CD14-positive monocyte (primary cell): ENCODE measurements at regions not wholly inside any gene's neighbourhood (a gene's known extent, or its start where the extent isn't known, plus 50 kb on each side); places are given as distances from the start of the nearest gene placed in this dataset.

Source experiments
- DNase-seq, 3 donors: peaks; one replicate each; pipeline ENCODE4 v3.0.0-alpha.2; 2011 to 2022
- H2AFZ ChIP-seq: 2 replicates; pipeline ENCODE4 v1.6.0; 2012; ENCODE audit warnings: mild to moderate bottlenecking, low read depth, low read length, inconsistent platforms; ENCODE audit not compliant: insufficient read depth, poor library complexity, severe bottlenecking
- H3K27ac ChIP-seq, 2 donors: 1 replicate in 1 of 2; 2 replicates in 1 of 2; pipeline ENCODE4 v1.5.1; 2012 to 2013; ENCODE audit warnings: low read length in 2 of 2, control low read depth in 1 of 2, inconsistent platforms in 1 of 2, low read depth in 1 of 2, mild to moderate bottlenecking in 1 of 2
- H3K27me3 ChIP-seq, 2 donors: one replicate each; pipeline versions ENCODE4 v1.6.0 to v1.6.1; 2011 to 2013; ENCODE audit warnings: low read length in 2 of 2; ENCODE audit not compliant: control insufficient read depth in 2 of 2, insufficient read depth in 2 of 2
- H3K36me3 ChIP-seq, 2 donors: replicated peaks in 1 of 2; 1 replicate in 1 of 2; 2 replicates in 1 of 2; pipeline versions ENCODE4 v1.5.1 to v1.6.1; 2012 to 2013; ENCODE audit warnings: low read length in 2 of 2, control low read depth in 1 of 2, inconsistent platforms in 1 of 2, mild to moderate bottlenecking in 1 of 2; ENCODE audit not compliant: insufficient read depth in 2 of 2, control insufficient read depth in 1 of 2
- H3K4me1 ChIP-seq, 2 donors: 1 replicate in 1 of 2; 2 replicates in 1 of 2; pipeline versions ENCODE4 v1.5.1 to v1.6.1; 2012 to 2013; ENCODE audit warnings: low read length in 2 of 2, control low read depth in 1 of 2, inconsistent platforms in 1 of 2, mild to moderate bottlenecking in 1 of 2, moderate library complexity in 1 of 2; ENCODE audit not compliant: insufficient read depth in 2 of 2, control insufficient read depth in 1 of 2
- H3K4me2 ChIP-seq: replicated peaks from 2 replicates; pipeline ENCODE3; 2012; ENCODE audit warnings: low read length, moderate library complexity, mild to moderate bottlenecking; ENCODE audit not compliant: poor library complexity, severe bottlenecking; ENCODE audit errors: extremely low read depth
- H3K4me3 ChIP-seq, 3 experiments: fragments of 200-600 bp in 1 of 3; sonication (generic) in 1 of 3; replicated peaks in 1 of 3; 1 replicate in 2 of 3; 2 replicates in 1 of 3; pipeline ENCODE4 v1.5.1; 2011 to 2013; ENCODE audit warnings: low read length in 3 of 3, mild to moderate bottlenecking in 3 of 3, control low read depth in 2 of 3, low read depth in 2 of 3, inconsistent platforms in 1 of 3, moderate library complexity in 1 of 3
- H3K79me2 ChIP-seq: 2 replicates; pipeline ENCODE4 v1.6.0; 2012; ENCODE audit warnings: mild to moderate bottlenecking, control low read depth, inconsistent platforms, low read length, moderate library complexity; ENCODE audit not compliant: insufficient read depth
- H3K9ac ChIP-seq: 2 replicates; pipeline ENCODE4 v1.6.0; 2017; ENCODE audit warnings: low read length, mild to moderate bottlenecking; ENCODE audit not compliant: insufficient read depth, poor library complexity, severe bottlenecking
- H3K9me3 ChIP-seq, 2 donors: replicated peaks in 1 of 2; 1 replicate in 1 of 2; 2 replicates in 1 of 2; pipeline versions ENCODE4 v1.5.1 to v1.6.1; 2012 to 2013; ENCODE audit warnings: low read length in 2 of 2, control low read depth in 1 of 2; ENCODE audit not compliant: control insufficient read depth in 1 of 2, insufficient read depth in 1 of 2
- H4K20me1 ChIP-seq: 2 replicates; pipeline ENCODE4 v1.6.0; 2012; ENCODE audit warnings: mild to moderate bottlenecking, low read length, control low read depth, moderate library complexity; ENCODE audit not compliant: insufficient read depth
- H3K27ac Mint-ChIP-seq, 7 donors: one replicate each; pipeline ENCODE4 v1.8.0; 2020; ENCODE audit warnings: mild to moderate bottlenecking in 7 of 7, mixed read lengths in 7 of 7, moderate library complexity in 6 of 7, inconsistent platforms in 2 of 7
- H3K27me3 Mint-ChIP-seq, 3 donors: one replicate each; pipeline ENCODE4 v1.8.0; 2021 to 2022; ENCODE audit warnings: low read depth in 3 of 3, mild to moderate bottlenecking in 3 of 3, mixed read lengths in 3 of 3, moderate library complexity in 3 of 3, inconsistent platforms in 1 of 3
- H3K36me3 Mint-ChIP-seq, 2 donors: one replicate each; pipeline ENCODE4 v1.8.0; 2020; ENCODE audit warnings: mixed read lengths in 2 of 2, inconsistent platforms in 1 of 2, mild to moderate bottlenecking in 1 of 2
- H3K4me1 Mint-ChIP-seq: one replicate; pipeline ENCODE4 v1.8.0; 2020; ENCODE audit warnings: mild to moderate bottlenecking, mixed read lengths
- H3K4me3 Mint-ChIP-seq, 2 donors: one replicate each; pipeline ENCODE4 v1.8.0; 2020; ENCODE audit warnings: mild to moderate bottlenecking in 2 of 2, mixed read lengths in 2 of 2, moderate library complexity in 1 of 2
- H3K9me3 Mint-ChIP-seq, 7 donors: one replicate each; pipeline ENCODE4 v1.8.0; 2020 to 2022; ENCODE audit warnings: mixed read lengths in 7 of 7, mild to moderate bottlenecking in 6 of 7, moderate library complexity in 6 of 7, inconsistent platforms in 2 of 7
- WGBS: methylation state at CpG from one replicate; pipeline ENCODE4 v1.1.5; 2013; ENCODE audit warnings: missing lambda C conversion rate; ENCODE audit not compliant: insufficient coverage; 5-methylcytosine and 5-hydroxymethylcytosine counted together
- intact Hi-C, 2 donors: fragments of 100-400 bp; cut with micrococcal nuclease; formaldehyde crosslinking; loops; one replicate each; pipeline versions ENCODE4 v1.15.0 to v1.15.1; 2023
- TF ChIP-seq, protein P1 (sequence below): fragments of 200-600 bp; IDR thresholded peaks from one replicate; pipeline ENCODE4 v1.8.0; 2022; ENCODE audit warnings: antibody characterized with exemption, mild to moderate bottlenecking

GRCh38 chr9:12094046-12094445 is 599.1 kb upstream of the TYRP1 start:
- Histone ChIP-seq H3K4me2 (no peak overlapping the region), H4K20me1 (no peaks in the 10 kb centered on the region), H2AFZ (no peak overlapping the region), H3K79me2 (no peaks in the 10 kb centered on the region), H3K27ac (no peak overlapping the region), H3K36me3 (no peaks in the 10 kb centered on the region), H3K4me3 (no peak overlapping the region), H3K9ac (no peak overlapping the region), H3K27me3 (no peaks in the 10 kb centered on the region), H3K9me3 (peaks cover 15 to 25% of the 10 kb centered on the region in 2 donors), H3K4me1 (no peaks in the 10 kb centered on the region)
- Mint-ChIP-seq H3K27me3 (no peaks in the 10 kb centered on the region), H3K4me1 (no peaks in the 10 kb centered on the region), H3K27ac (no peak overlapping the region), H3K4me3 (no peak overlapping the region), H3K36me3 (no peaks in the 10 kb centered on the region), H3K9me3 (peaks cover 0 to 12% (median 5%) of the 10 kb centered on the region in 7 donors)
- no peak for DNase-seq
- WGBS: no CpG with 5 or more reads among the region's 1 CpG
- intact Hi-C loops: no loop called here
- TF ChIP-seq, protein P1, sequence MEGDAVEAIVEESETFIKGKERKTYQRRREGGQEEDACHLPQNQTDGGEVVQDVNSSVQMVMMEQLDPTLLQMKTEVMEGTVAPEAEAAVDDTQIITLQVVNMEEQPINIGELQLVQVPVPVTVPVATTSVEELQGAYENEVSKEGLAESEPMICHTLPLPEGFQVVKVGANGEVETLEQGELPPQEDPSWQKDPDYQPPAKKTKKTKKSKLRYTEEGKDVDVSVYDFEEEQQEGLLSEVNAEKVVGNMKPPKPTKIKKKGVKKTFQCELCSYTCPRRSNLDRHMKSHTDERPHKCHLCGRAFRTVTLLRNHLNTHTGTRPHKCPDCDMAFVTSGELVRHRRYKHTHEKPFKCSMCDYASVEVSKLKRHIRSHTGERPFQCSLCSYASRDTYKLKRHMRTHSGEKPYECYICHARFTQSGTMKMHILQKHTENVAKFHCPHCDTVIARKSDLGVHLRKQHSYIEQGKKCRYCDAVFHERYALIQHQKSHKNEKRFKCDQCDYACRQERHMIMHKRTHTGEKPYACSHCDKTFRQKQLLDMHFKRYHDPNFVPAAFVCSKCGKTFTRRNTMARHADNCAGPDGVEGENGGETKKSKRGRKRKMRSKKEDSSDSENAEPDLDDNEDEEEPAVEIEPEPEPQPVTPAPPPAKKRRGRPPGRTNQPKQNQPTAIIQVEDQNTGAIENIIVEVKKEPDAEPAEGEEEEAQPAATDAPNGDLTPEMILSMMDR: no peak

DNA sequence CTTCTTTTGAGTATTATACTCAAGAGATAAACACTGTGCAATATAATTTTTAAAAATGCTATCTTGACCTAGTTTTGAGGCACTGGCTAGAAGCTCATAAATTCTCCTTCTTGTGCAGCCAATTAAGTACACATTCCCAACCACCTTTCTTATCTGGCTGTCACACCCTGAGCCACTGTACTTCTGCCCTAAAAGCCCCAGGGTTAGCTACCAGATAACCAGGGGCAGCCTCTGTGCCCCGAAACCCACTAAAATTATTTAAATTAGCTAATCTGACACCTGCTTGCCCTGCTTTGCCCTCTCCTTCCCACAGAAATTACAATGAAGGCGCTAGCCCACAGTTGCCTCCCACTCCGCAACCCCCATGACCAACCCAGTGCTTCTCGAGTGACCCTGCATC is 597.3 kb upstream of the TYRP1 start:
- intact Hi-C loops: no loop called here
- H3K27ac Mint-ChIP-seq: no peak overlapping the region

More for the DNA sequence above, 597.3 kb upstream of the TYRP1 start:
- Histone ChIP-seq H3K9ac (no peak overlapping the region), H4K20me1 (no peaks in the 10 kb centered on the region), H3K4me1 (no peaks in the 10 kb centered on the region), H3K27me3 (no peaks in the 10 kb centered on the region), H3K9me3 (peaks cover 15 to 25% of the 10 kb centered on the region in 2 donors), H2AFZ (no peak overlapping the region), H3K36me3 (no peaks in the 10 kb centered on the region), H3K4me3 (no peak overlapping the region), H3K27ac (no peak overlapping the region), H3K4me2 (no peak overlapping the region), H3K79me2 (no peaks in the 10 kb centered on the region)
- Mint-ChIP-seq H3K4me3 (no peak overlapping the region), H3K36me3 (no peaks in the 10 kb centered on the region), H3K9me3 (peaks cover 0 to 6% (median 4%) of the 10 kb centered on the region in 7 donors), H3K4me1 (no peaks in the 10 kb centered on the region), H3K27me3 (no peaks in the 10 kb centered on the region)
- WGBS: 88% methylated on average over 1 of the region's 4 CpGs
- TF ChIP-seq, protein P1: no peak
- no peak for DNase-seq
